ENCODE measurements at regions not wholly inside any gene's neighbourhood (a gene's known extent, or its start where the extent isn't known, plus 50 kb on each side); places are given as distances from the start of the nearest gene placed in this dataset.

DNA sequence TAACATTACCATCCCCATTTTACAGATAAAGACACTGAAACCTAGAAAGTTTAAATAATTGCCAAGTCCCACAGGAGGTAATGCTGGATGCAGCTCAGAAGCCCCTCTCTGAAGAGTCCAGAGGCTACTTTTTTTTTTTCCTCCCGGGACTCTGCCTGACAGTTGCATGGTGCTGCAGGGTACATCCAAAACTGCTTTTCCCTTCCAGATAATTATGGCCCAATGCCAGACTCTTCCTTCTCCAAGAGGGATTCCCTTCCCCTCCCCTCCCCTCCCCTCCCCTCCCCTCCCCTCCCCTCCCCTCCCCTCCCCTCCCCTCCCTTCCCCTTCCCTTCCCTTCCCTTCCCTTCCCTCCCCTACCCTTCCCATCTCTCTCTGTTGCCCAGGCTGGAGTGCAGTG, 122.9 kb downstream of the LSMEM1 start:
- TF ChIP-seq OSR1 (CRISPR knock-in tag; IDR thresholded peaks at IDR 0.05) (no peak), TOX (CRISPR knock-in tag; IDR thresholded peaks at IDR 0.05; ENCODE audit: borderline replicate concordance) (no peak), GLIS3 (CRISPR knock-in tag; IDR thresholded peaks at IDR 0.05) (no peak), ZFP30 (CRISPR knock-in tag; IDR thresholded peaks at IDR 0.05) (no peak), PATZ1 (CRISPR knock-in tag; IDR thresholded peaks at IDR 0.05; ENCODE audit: borderline replicate concordance) (no peak), ZNF565 (CRISPR knock-in tag; conservative IDR thresholded peaks at IDR 0.05; ENCODE audit: low read depth) (no peak)

All from SK-N-SH treated with all-trans-retinoic acid at 6 μM for 48 hours (cell line).